GM13976 (cell line): ENCODE measurements at regions not wholly inside any gene's neighbourhood (a gene's known extent, or its start where the extent isn't known, plus 50 kb on each side); places are given as distances from the start of the nearest gene placed in this dataset.

ENCODE experiments used
- DNase-seq: peaks from one replicate; pipeline ENCODE4 v3.0.0; 2012; ENCODE audit warnings: low spot score
- in situ Hi-C: fragments of 300-500 bp; cut with MboI; formaldehyde crosslinking; loops from one replicate; pipeline ENCODE4 v1.12.0; 2022; ENCODE audit warnings: low sequenced_read_pairs, mixed read lengths, inconsistent platforms; ENCODE audit not compliant: unreplicated experiment
- TF ChIP-seq, protein P1 (sequence below): IDR thresholded peaks from 2 replicates; pipeline ENCODE4 v1.5.1; 2012; ENCODE audit warnings: borderline replicate concordance, mild to moderate bottlenecking; ENCODE audit not compliant: insufficient read depth; ENCODE audit errors: extremely low read depth, missing control alignments, control extremely low read depth

DNA sequence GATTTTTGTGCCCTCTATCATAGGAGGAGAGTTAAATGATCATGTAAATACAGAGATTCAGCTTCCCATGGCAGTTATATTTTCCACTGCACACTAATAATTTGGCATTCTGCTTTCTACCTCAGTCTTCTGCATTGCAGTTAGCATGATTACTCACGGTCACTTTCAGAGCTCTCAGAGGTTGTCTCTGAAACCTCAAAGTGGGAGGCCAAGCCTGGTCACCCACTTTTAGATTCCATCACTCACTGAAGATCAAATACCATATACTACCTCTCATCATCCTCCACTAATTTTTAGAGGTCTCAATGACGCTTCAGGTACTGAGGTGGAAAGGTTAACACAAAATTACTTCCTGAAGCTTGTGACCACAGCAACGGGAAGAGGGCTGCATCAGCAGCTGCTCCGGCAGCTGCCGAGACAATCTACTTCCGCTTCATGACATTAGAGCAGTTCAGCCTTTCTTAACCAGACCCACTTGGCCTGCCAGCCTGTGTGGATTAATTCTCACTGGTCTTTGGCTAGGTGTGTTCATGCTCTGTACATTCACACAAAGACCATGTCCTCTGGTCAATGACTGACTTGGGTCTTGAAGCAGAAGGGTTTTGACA is 416.4 kb upstream of the PDZRN3 start:
- TF ChIP-seq, protein P1, sequence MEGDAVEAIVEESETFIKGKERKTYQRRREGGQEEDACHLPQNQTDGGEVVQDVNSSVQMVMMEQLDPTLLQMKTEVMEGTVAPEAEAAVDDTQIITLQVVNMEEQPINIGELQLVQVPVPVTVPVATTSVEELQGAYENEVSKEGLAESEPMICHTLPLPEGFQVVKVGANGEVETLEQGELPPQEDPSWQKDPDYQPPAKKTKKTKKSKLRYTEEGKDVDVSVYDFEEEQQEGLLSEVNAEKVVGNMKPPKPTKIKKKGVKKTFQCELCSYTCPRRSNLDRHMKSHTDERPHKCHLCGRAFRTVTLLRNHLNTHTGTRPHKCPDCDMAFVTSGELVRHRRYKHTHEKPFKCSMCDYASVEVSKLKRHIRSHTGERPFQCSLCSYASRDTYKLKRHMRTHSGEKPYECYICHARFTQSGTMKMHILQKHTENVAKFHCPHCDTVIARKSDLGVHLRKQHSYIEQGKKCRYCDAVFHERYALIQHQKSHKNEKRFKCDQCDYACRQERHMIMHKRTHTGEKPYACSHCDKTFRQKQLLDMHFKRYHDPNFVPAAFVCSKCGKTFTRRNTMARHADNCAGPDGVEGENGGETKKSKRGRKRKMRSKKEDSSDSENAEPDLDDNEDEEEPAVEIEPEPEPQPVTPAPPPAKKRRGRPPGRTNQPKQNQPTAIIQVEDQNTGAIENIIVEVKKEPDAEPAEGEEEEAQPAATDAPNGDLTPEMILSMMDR = no peak
- in situ Hi-C loops = no loop called here
- no peak for DNase-seq

DNA sequence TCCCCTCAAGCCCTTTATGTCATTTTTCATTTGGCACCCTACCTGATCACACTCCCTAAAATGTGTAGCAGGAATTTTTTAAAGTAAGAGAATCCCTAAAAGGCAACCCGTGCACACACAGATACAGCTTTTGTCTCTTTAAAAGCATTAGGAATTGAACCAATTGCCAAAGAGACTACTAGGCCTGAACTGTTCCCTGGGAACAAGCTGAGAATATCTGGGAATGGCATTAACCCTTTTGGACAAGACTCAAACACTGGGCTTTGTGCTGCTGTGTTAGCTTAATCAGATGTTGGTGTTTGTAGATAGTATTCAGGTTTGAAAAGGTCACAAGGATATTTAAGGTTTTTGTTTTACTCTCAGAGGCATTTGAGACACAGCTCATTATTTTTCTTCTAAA is 414.4 kb upstream of the PDZRN3 start:
- no peak for DNase-seq
- in situ Hi-C loops = no loop called here
- TF ChIP-seq, protein P1 = no peak

DNA sequence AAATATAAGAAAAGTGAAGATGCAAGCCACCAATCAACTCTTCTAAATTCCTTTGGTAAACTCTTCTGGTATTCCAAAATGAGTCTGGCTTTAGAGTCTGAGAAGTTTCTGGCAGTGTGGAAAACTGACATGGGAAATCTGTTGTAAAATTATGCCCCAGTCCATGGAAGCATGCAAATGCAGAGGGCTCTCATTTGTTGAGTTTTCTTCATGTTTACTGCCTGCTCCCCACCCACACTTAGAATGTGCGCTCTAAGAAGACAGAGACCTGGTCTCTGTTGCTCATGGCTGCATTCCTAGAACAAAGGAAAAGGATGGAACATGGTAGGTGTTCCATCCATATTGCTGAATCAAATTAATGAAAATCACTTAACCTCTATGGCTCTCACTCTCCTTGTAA is 411.8 kb upstream of the PDZRN3 start:
- DNase-seq = no peak
- TF ChIP-seq, protein P1 = no peak
- in situ Hi-C loops = no loop called here

DNA sequence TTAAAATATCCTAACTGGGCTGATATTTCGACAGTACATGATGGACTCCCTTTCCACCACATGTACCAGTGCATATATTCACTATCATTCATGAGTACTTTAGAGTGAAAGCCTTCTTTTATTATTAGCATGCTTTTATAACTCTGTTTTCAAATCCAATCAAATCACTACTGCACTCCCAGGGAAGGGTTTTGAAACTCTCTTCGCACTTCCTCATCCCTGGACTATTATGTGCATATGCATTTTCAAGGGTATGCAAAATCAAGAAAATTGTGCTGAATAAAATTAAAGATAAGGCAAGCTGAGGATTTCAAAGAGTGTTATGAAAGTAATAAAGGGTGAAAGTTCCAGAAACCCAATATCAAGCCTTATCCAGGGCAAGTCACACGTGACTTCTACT is 411.4 kb upstream of the PDZRN3 start:
- DNase-seq = no peak
- in situ Hi-C loops = no loop called here
- TF ChIP-seq, protein P1 = no peak

DNA sequence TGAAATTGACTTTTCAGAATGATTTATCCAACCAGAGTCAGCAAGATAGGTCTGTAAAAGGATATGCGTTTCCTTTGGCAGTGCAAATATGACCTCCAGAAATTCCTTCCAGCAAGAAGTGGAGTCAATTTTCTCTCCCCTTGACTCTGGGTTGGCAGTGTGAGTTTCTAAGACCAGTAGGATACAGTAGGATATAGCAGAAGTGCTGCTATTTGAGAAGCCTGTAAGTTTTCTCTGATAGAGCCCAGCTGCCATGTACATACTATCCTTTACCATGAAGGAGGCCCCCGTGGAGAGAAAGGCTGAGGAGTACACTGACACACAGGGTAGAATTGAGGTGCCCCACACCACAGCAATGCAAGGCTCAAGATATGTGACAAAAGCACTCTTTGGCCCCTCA is 409.1 kb upstream of the PDZRN3 start:
- DNase-seq = no peak
- TF ChIP-seq, protein P1 = no peak
- in situ Hi-C loops = no loop called here

DNA sequence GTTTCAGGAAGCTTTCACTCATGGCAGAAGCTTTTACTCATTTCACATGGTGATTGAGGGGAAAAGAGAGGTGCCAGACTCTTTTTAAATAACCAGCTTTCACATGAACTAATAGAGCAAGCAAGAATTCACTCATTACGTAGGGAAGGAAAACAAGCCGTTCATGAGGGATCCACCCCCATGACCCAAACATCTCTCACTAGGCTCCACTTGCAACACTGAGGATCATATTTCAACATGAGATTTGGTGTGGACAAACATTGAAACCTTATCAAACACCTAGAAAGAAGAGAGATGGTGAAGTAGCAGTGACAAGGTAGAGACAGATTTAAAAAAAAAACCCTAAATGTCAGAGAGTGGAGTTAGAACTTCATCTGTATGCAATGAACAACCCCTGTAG is 408.6 kb upstream of the PDZRN3 start:
- in situ Hi-C loops = no loop called here
- DNase-seq = no peak
- TF ChIP-seq, protein P1 = no peak
